ENCODE measurements at regions not wholly inside any gene's neighbourhood (a gene's known extent, or its start where the extent isn't known, plus 50 kb on each side); places are given as distances from the start of the nearest gene placed in this dataset.

GRCh38 chr17:71434716-71435115, 686.1 kb upstream of the SOX9 start (continued):
- TF ChIP-seq GABPA (IDR thresholded peaks at IDR 0.05 in 1 of 2, conservative IDR thresholded peaks at IDR 0.05 in 1 of 2) (no peak), FOXA2 (IDR thresholded peaks at IDR 0.05) (no peak), YY1 (IDR thresholded peaks at IDR 0.05) (no peak), JUND (IDR thresholded peaks at IDR 0.05) (no peak), RAD21 (IDR thresholded peaks at IDR 0.05) (no peak)

- no peak overlapping the region for H3K27ac ChIP-seq (ENCODE audit: low read depth in 1 of 2, low read length in 2 of 2)
- no peaks in the 10 kb centered on the region for H3K4me1 ChIP-seq (ENCODE audit: control insufficient read depth in 4 of 4, insufficient read depth in 4 of 4, low read length in 3 of 4)
- H3K9me3 ChIP-seq (ENCODE audit: control insufficient read depth in 4 of 4, low read length in 3 of 4): no peaks in the 10 kb centered on the region
- no peak for DNase-seq (ENCODE audit: low spot score)
- no peak overlapping the region for H3K4me3 ChIP-seq (ENCODE audit: low read depth in 1 of 3, low read length in 3 of 3)
- WGBS: 72% methylated on average over 1 of the region's 1 CpG
- H3K9ac ChIP-seq (ENCODE audit: low read depth in 1 of 2, low read length in 2 of 2): no peak overlapping the region
- H3K36me3 ChIP-seq (ENCODE audit: control insufficient read depth in 4 of 4, insufficient read depth in 3 of 4, low read depth in 1 of 4, low read length in 3 of 4): no peaks in the 10 kb centered on the region
- H3K27me3 ChIP-seq (ENCODE audit: control insufficient read depth in 4 of 4, insufficient read depth in 4 of 4, low read length in 3 of 4): peaks cover 0 to 5% (median 0%) of the 10 kb centered on the region in 4 donors
- no peak for TF ChIP-seq JUND (IDR thresholded peaks at IDR 0.05)
- no peak for TF ChIP-seq CTCF (IDR thresholded peaks at IDR 0.05; ENCODE audit: low read depth, low read length, missing input control)
- no peak for TF ChIP-seq TAF1 (conservative IDR thresholded peaks at IDR 0.05)
- no peak for TF ChIP-seq YY1 (IDR thresholded peaks at IDR 0.05)
- TF ChIP-seq FOXA1 (IDR thresholded peaks at IDR 0.05): no peak
- no peak for TF ChIP-seq GABPA (IDR thresholded peaks at IDR 0.05 in 1 of 2, conservative IDR thresholded peaks at IDR 0.05 in 1 of 2)
- no peak for TF ChIP-seq MAX (IDR thresholded peaks at IDR 0.05)
- TF ChIP-seq HNF4A (conservative IDR thresholded peaks at IDR 0.05): no peak
- TF ChIP-seq REST (IDR thresholded peaks at IDR 0.05): no peak
- no peak for TF ChIP-seq ATF3 (IDR thresholded peaks at IDR 0.05)
- TF ChIP-seq HNF4G (IDR thresholded peaks at IDR 0.05): no peak
- TF ChIP-seq EGR1 (IDR thresholded peaks at IDR 0.05; ENCODE audit: low read depth in 2 of 2): no peak
- no peak for TF ChIP-seq RXRA (IDR thresholded peaks at IDR 0.05)
- TF ChIP-seq NR2F2 (IDR thresholded peaks at IDR 0.05): no peak
- no peak for TF ChIP-seq SP1 (IDR thresholded peaks at IDR 0.05)
- TF ChIP-seq FOXA2 (IDR thresholded peaks at IDR 0.05): no peak
- no peak for TF ChIP-seq ZBTB33 (IDR thresholded peaks at IDR 0.05)
- TF ChIP-seq RAD21 (IDR thresholded peaks at IDR 0.05): no peak
These were observed 684.3 kb upstream of the SOX9 start for GRCh38 chr17:71436479-71436878.

Data from liver (tissue), 8 donors.